ENCODE measurements at regions not wholly inside any gene's neighbourhood (a gene's known extent, or its start where the extent isn't known, plus 50 kb on each side); places are given as distances from the start of the nearest gene placed in this dataset.

DNA sequence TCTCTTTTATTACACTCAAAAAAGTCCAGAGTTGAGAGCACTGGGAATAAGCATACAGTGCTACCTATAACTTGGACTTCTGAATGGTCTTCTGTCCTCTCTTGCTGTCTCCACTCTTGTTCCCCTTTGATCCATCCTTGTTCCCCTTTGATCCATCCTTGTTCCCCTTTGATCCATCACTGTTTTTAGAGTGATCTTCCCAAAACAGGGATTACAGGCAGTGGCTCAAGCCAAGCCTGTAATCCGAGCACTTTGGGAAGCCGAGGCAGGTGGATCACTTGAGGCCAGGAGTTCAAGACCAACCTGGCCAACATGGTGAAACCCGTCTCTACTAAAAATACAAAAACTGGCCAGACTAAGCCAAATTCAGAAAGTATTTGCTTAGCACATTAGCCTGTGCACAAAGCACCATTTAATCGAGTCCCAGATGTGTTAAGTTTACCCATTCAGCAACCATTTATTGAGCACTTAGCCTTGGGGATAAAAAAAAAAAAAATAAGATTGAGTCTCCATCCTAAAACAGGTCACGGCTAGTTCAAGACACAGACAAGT is 65.0 kb upstream of the NHSL1 start:
- no peak overlapping the region for H3K4me3 ChIP-seq
- H3K36me3 ChIP-seq: no peaks in the 10 kb centered on the region
- TF ChIP-seq, protein P1, sequence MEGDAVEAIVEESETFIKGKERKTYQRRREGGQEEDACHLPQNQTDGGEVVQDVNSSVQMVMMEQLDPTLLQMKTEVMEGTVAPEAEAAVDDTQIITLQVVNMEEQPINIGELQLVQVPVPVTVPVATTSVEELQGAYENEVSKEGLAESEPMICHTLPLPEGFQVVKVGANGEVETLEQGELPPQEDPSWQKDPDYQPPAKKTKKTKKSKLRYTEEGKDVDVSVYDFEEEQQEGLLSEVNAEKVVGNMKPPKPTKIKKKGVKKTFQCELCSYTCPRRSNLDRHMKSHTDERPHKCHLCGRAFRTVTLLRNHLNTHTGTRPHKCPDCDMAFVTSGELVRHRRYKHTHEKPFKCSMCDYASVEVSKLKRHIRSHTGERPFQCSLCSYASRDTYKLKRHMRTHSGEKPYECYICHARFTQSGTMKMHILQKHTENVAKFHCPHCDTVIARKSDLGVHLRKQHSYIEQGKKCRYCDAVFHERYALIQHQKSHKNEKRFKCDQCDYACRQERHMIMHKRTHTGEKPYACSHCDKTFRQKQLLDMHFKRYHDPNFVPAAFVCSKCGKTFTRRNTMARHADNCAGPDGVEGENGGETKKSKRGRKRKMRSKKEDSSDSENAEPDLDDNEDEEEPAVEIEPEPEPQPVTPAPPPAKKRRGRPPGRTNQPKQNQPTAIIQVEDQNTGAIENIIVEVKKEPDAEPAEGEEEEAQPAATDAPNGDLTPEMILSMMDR (IDR thresholded peaks at IDR 0.05 in 4 of 5, conservative IDR thresholded peaks at IDR 0.05 in 1 of 5): no peak
- no peak for TF ChIP-seq POLR2A (IDR thresholded peaks at IDR 0.05)
- ATAC-seq (no peak), DNase-seq (no peak)
- peaks cover 0 to 8% (median 0%) of the 10 kb centered on the region in 3 donors for H3K27me3 ChIP-seq
- in situ Hi-C loops (cut with MboI; ENCODE audit: low sequenced_read_pairs in 4 of 4) (no loop called here), intact Hi-C loops (cut with DNase I; ENCODE audit: low total_unique reads) (no loop called here)
- no peaks in the 10 kb centered on the region for H3K9me3 ChIP-seq
- no peaks in the 10 kb centered on the region for H3K4me1 ChIP-seq
- no peak overlapping the region for H3K27ac ChIP-seq

DNA sequence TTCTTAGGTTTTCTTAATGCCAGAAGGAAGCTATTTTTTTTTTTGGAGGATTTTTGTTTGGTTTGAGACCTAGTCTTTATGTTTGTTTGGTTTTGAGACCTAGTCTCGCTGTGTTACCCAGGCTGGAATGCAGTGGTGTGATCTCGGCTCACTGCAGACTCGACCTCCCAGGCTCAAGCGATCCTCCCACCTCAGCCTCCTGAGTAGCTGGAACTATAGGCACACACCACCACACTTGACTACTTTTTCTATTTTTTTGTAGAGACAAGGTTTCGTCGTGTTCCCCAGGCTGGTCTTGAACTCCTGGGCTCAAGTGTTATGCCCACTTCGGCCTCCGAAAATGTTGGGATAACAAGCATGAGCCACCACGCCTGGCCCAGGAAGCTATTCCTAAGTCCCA is 67.8 kb upstream of the NHSL1 start:
- Histone ChIP-seq H3K27ac (no peak overlapping the region), H3K4me3 (no peak overlapping the region), H3K27me3 (peaks cover 0 to 8% (median 0%) of the 10 kb centered on the region in 3 donors), H3K9me3 (no peaks in the 10 kb centered on the region), H3K4me1 (peaks cover 9% of the 10 kb centered on the region in 2 donors), H3K36me3 (no peaks in the 10 kb centered on the region)
- DNase-seq (no peak), ATAC-seq (no peak)
- in situ Hi-C loops (cut with MboI; ENCODE audit: low sequenced_read_pairs in 4 of 4): no loop called here
- TF ChIP-seq POLR2A (IDR thresholded peaks at IDR 0.05): no peak
- TF ChIP-seq, protein P1 (IDR thresholded peaks at IDR 0.05 in 4 of 5, conservative IDR thresholded peaks at IDR 0.05 in 1 of 5): no peak
- intact Hi-C loops (cut with DNase I; ENCODE audit: low total_unique reads): no loop called here

DNA sequence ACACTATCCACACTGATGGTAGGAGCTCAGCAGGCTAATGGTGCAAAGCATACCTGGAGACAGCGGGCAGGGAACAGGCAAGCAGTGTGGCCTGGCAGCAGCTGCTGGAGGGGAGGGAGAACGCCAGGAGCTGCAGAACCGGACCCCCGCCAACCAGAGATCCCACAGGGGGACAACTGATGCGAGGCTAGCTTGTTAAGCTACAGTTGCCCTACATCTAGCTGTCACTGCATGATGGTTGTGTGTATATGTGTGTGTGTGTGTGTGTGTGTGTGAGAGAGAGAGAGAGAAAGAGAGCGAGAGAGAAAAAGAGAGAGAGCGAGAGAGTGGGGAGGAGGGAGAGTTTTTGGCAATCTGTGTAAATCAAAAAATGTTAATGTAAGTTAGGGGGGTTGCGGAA is 69.7 kb upstream of the NHSL1 start:
- Histone ChIP-seq H3K4me1 (peaks cover 9 to 11% of the 10 kb centered on the region in 2 donors), H3K36me3 (no peaks in the 10 kb centered on the region), H3K27me3 (peaks cover 0 to 8% (median 0%) of the 10 kb centered on the region in 3 donors), H3K9me3 (no peaks in the 10 kb centered on the region), H3K4me3 (no peak overlapping the region), H3K27ac (no peak overlapping the region)
- DNase-seq (no peak), ATAC-seq (no peak)
- intact Hi-C loops (cut with DNase I; ENCODE audit: low total_unique reads): no loop called here
- in situ Hi-C loops (cut with MboI; ENCODE audit: low sequenced_read_pairs in 4 of 4): no loop called here
- no peak for TF ChIP-seq POLR2A (IDR thresholded peaks at IDR 0.05)
- TF ChIP-seq, protein P1 (IDR thresholded peaks at IDR 0.05 in 4 of 5, conservative IDR thresholded peaks at IDR 0.05 in 1 of 5): no peak

DNA sequence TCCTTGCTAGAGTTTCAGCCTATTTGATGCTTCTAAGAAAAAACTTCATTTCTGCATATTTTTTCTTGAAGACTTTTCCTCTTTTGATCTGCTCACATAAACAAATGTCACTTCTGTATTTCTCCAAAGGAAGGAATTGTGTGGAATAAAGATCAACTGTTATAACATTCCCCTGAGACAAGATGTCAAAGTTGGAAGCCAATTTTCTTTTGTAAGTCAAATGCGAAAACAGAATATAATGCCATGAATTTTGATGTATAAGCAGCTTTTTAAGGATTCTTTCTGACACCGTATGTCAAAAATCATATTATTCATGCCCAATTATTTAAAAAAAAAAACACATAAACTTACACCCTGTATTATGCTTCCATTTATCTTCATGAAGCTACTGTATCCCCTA is 70.3 kb upstream of the NHSL1 start:
- intact Hi-C loops (cut with DNase I; ENCODE audit: low total_unique reads): no loop called here
- Histone ChIP-seq H3K27ac (no peak overlapping the region), H3K36me3 (no peaks in the 10 kb centered on the region), H3K9me3 (no peaks in the 10 kb centered on the region), H3K4me1 (peaks cover 9 to 11% of the 10 kb centered on the region in 2 donors), H3K27me3 (peaks cover 0 to 8% (median 0%) of the 10 kb centered on the region in 3 donors), H3K4me3 (no peak overlapping the region)
- ATAC-seq (no peak), DNase-seq (no peak)
- TF ChIP-seq, protein P1 (IDR thresholded peaks at IDR 0.05 in 4 of 5, conservative IDR thresholded peaks at IDR 0.05 in 1 of 5): no peak
- no peak for TF ChIP-seq POLR2A (IDR thresholded peaks at IDR 0.05)
- in situ Hi-C loops (cut with MboI; ENCODE audit: low sequenced_read_pairs in 4 of 4): no loop called here
